IMR-90 (cell line): ENCODE measurements at regions not wholly inside any gene's neighbourhood (a gene's known extent, or its start where the extent isn't known, plus 50 kb on each side); places are given as distances from the start of the nearest gene placed in this dataset.

ENCODE experiments used
- ATAC-seq: fragments of 200-7000 bp; cut with Tn5 transposase; 2 replicates; pipeline ENCODE4 v1.9.1; 2020; ENCODE audit warnings: low read depth, mild to moderate bottlenecking, moderate library complexity
- BruUV-seq: library from RNA; stranded (reverse); fragments of 400-500 nt; replicated peaks from 2 replicates; lab custom pipeline; 2021; lab: Mats Ljungman, UMichigan
- CTCF ChIA-PET: fragments of 300-600 bp; formaldehyde crosslinking; extraction: SDS; loops from one replicate; lab custom pipeline; 2021; ENCODE audit warnings: antibody characterized with exemption; lab: Yijun Ruan, JAX
- POLR2A ChIA-PET: fragments of 300-600 bp; sonication (Branson Sonifier 250); formaldehyde crosslinking; loops from one replicate; lab custom pipeline; 2022; ENCODE audit warnings: antibody characterized with exemption; ENCODE audit not compliant: unreplicated experiment; lab: Charles Lee
- DNase-seq: peaks from one replicate; pipeline ENCODE4 v3.0.0; 2013
- H2AFZ ChIP-seq: replicated peaks from 2 replicates; pipeline ENCODE3; 2013; ENCODE audit warnings: low read length, mild to moderate bottlenecking; ENCODE audit not compliant: poor library complexity
- H2AK5ac ChIP-seq: 2 replicates; pipeline ENCODE4 v1.6.1; 2013; ENCODE audit warnings: low read depth, low read length, inconsistent platforms
- H2AK9ac ChIP-seq: replicated peaks from 2 replicates; pipeline ENCODE3; 2013; ENCODE audit warnings: mild to moderate bottlenecking, low read depth, low read length, moderate library complexity; ENCODE audit not compliant: poor library complexity
- H2BK120ac ChIP-seq: 2 replicates; pipeline ENCODE4 v1.6.1; 2013; ENCODE audit warnings: low read depth, low read length, inconsistent platforms
- H2BK15ac ChIP-seq: 3 replicates; pipeline ENCODE4 v1.6.1; 2013; ENCODE audit warnings: low read depth, low read length, inconsistent platforms
- H2BK20ac ChIP-seq: 2 replicates; pipeline ENCODE4 v1.6.1; 2013; ENCODE audit warnings: low read depth, mild to moderate bottlenecking, inconsistent platforms, low read length, moderate library complexity
- H2BK5ac ChIP-seq: 2 replicates; pipeline ENCODE4 v1.6.1; 2013; ENCODE audit warnings: mild to moderate bottlenecking, low read depth, low read length, inconsistent platforms; ENCODE audit not compliant: poor library complexity, severe bottlenecking
- H3K14ac ChIP-seq: replicated peaks from 2 replicates; pipeline ENCODE4 v1.6.1; 2013; ENCODE audit warnings: low read depth, low read length, inconsistent platforms
- H3K18ac ChIP-seq: 2 replicates; pipeline ENCODE4 v1.6.1; 2013; ENCODE audit warnings: low read depth, low read length, control low read depth
- H3K23ac ChIP-seq: 2 replicates; pipeline ENCODE4 v1.6.1; 2013; ENCODE audit warnings: low read depth, low read length, inconsistent platforms
- H3K27ac ChIP-seq: 2 replicates; pipeline ENCODE4 v1.5.1; 2013; ENCODE audit warnings: mild to moderate bottlenecking, control low read depth, low read length; ENCODE audit not compliant: insufficient read depth
- H3K27me3 ChIP-seq: 2 replicates; pipeline ENCODE4 v1.6.1; 2013; ENCODE audit warnings: low read length; ENCODE audit not compliant: control insufficient read depth, insufficient read depth
- H3K36me3 ChIP-seq: 2 replicates; pipeline ENCODE4 v1.6.1; 2013; ENCODE audit warnings: low read length, mixed read lengths; ENCODE audit not compliant: control insufficient read depth, insufficient read depth
- H3K4ac ChIP-seq: 2 replicates; pipeline ENCODE4 v1.6.1; 2013; ENCODE audit warnings: low read depth, low read length, inconsistent platforms
- H3K4me1 ChIP-seq: 2 replicates; pipeline ENCODE4 v1.6.1; 2013; ENCODE audit warnings: low read length, mixed read lengths; ENCODE audit not compliant: control insufficient read depth, insufficient read depth
- H3K4me2 ChIP-seq: 2 replicates; pipeline ENCODE4 v1.6.1; 2013; ENCODE audit warnings: low read depth, mild to moderate bottlenecking, control low read depth, low read length, moderate library complexity
- H3K4me3 ChIP-seq: 2 replicates; pipeline ENCODE4 v1.5.1; 2013; ENCODE audit warnings: low read depth, mild to moderate bottlenecking, control low read depth, low read length, moderate library complexity; ENCODE audit not compliant: insufficient read depth
- H3K56ac ChIP-seq: 2 replicates; pipeline ENCODE4 v1.6.1; 2013; ENCODE audit warnings: low read length, inconsistent platforms; ENCODE audit not compliant: insufficient read depth; ENCODE audit errors: extremely low read depth
- H3K79me1 ChIP-seq, 2 experiments: 2 replicates each; pipeline ENCODE4 v1.6.1; 2013; ENCODE audit warnings: low read length in 2 of 2, inconsistent platforms in 1 of 2, low read depth in 1 of 2
- H3K9ac ChIP-seq: 2 replicates; pipeline ENCODE4 v1.6.1; 2013; ENCODE audit warnings: low read depth, low read length, control low read depth
- H3K9me1 ChIP-seq: 2 replicates; pipeline ENCODE4 v1.6.1; 2013; ENCODE audit warnings: low read length, inconsistent platforms; ENCODE audit not compliant: insufficient read depth
- H3K9me3 ChIP-seq: 2 replicates; pipeline ENCODE4 v1.6.1; 2013; ENCODE audit warnings: low read length; ENCODE audit not compliant: control insufficient read depth, insufficient read depth
- H4K20me1 ChIP-seq: 2 replicates; pipeline ENCODE4 v1.6.1; 2013; ENCODE audit warnings: low read length, inconsistent platforms; ENCODE audit not compliant: insufficient read depth
- H4K5ac ChIP-seq: 2 replicates; pipeline ENCODE4 v1.6.1; 2013; ENCODE audit warnings: mild to moderate bottlenecking, low read depth, low read length, control low read depth
- H4K8ac ChIP-seq, 2 experiments: 2 replicates each; pipeline ENCODE4 v1.6.1; 2013; ENCODE audit warnings: low read depth in 2 of 2, low read length in 2 of 2, control low read depth in 1 of 2, inconsistent platforms in 1 of 2
- H4K91ac ChIP-seq: 2 replicates; pipeline ENCODE4 v1.6.1; 2013; ENCODE audit warnings: low read depth, low read length, inconsistent platforms; ENCODE audit not compliant: insufficient read depth
- CEBPB ChIP-seq: IDR thresholded peaks from 2 replicates; pipeline ENCODE4 v1.6.1; 2012; ENCODE audit warnings: low read depth, low read length, improper control_type of control experiment
- CTCF ChIP-seq: conservative IDR thresholded peaks from 2 replicates; pipeline ENCODE4 v1.5.1; 2012; ENCODE audit warnings: mild to moderate bottlenecking, low read depth, low read length, improper control_type of control experiment
- ELK1 ChIP-seq: fragments of 150-350 bp; IDR thresholded peaks from 2 replicates; pipeline ENCODE4 v1.6.1; 2016; ENCODE audit warnings: low read depth, mild to moderate bottlenecking, low read length, moderate library complexity, borderline replicate concordance
- FOS ChIP-seq: fragments of 150-350 bp; IDR thresholded peaks from 2 replicates; pipeline ENCODE4 v1.6.1; 2016; ENCODE audit warnings: low read depth, low read length
- RAD21 ChIP-seq: IDR thresholded peaks from 2 replicates; pipeline ENCODE4 v1.6.1; 2012; ENCODE audit warnings: low read length, improper control_type of control experiment
- RFX5 ChIP-seq: IDR thresholded peaks from 2 replicates; pipeline ENCODE4 v1.8.0; 2012; ENCODE audit warnings: low read depth, mild to moderate bottlenecking, low read length, moderate library complexity
- SMC3 ChIP-seq: fragments of 150-350 bp; IDR thresholded peaks from 2 replicates; pipeline ENCODE4 v1.6.1; 2016; ENCODE audit warnings: low read depth, mild to moderate bottlenecking, antibody characterized with exemption, low read length, moderate library complexity
- USF2 ChIP-seq: fragments of 150-350 bp; IDR thresholded peaks from 2 replicates; pipeline ENCODE4 v1.6.1; 2017; ENCODE audit warnings: mild to moderate bottlenecking, antibody characterized with exemption, low read length, low read depth
- WGBS, 2 experiments: methylation state at CpG; one replicate each; pipeline versions ENCODE4 v1.1.5 to v1.1.7; 2013; ENCODE audit warnings: missing lambda C conversion rate in 2 of 2; ENCODE audit not compliant: insufficient read length in 1 of 2; ENCODE audit errors: extremely low coverage in 2 of 2; 5-methylcytosine and 5-hydroxymethylcytosine counted together
- dilution Hi-C: fragments of 300-500 bp; cut with HindIII; formaldehyde crosslinking; loops from one replicate; pipeline ENCODE4 v1.14.3; 2018; ENCODE audit warnings: low sequenced_read_pairs; ENCODE audit not compliant: unreplicated experiment
- in situ Hi-C: fragments of 300-500 bp; cut with MboI; formaldehyde crosslinking; loops from 3 replicates; pipeline ENCODE4 v1.14.3; 2019; ENCODE audit warnings: low sequenced_read_pairs, inconsistent platforms, mixed read lengths
- intact Hi-C: fragments of 100-400 bp; cut with micrococcal nuclease; formaldehyde crosslinking; loops from 2 replicates; pipeline ENCODE4 v1.10.0; 2022

GRCh38 chr7:86295526-86295925 is 348.2 kb upstream of the GRM3 start:
- H3K27ac ChIP-seq: no peak overlapping the region
- no peak overlapping the region for H3K14ac ChIP-seq
- H3K4me3 ChIP-seq: no peak overlapping the region
- H2AFZ ChIP-seq: no peak overlapping the region
- no CpG with 5 or more reads among the region's 2 CpGs for WGBS, 2 experiments
- no TSS peak for BruUV-seq
- no peak overlapping the region for H3K9ac ChIP-seq
- POLR2A ChIA-PET: no interaction called here
- DNase-seq: no peak
- no peak for TF ChIP-seq RFX5
- TF ChIP-seq ELK1: no peak
- TF ChIP-seq USF2: no peak
- TF ChIP-seq RAD21: no peak
- no peak for TF ChIP-seq CEBPB
- no peak for TF ChIP-seq FOS
- TF ChIP-seq CTCF: no peak
- TF ChIP-seq SMC3: no peak
- H3K27me3 ChIP-seq: no peaks in the 10 kb centered on the region
- H3K79me1 ChIP-seq: no peaks in the 10 kb centered on the region
- no peaks in the 10 kb centered on the region for H4K20me1 ChIP-seq
- no peak overlapping the region for H3K4me2 ChIP-seq
- no peak overlapping the region for H3K23ac ChIP-seq
- no peaks in the 10 kb centered on the region for H3K4me1 ChIP-seq
- CTCF ChIA-PET: no interaction called here
- H2BK120ac ChIP-seq: no peak overlapping the region
- no peak overlapping the region for H2AK5ac ChIP-seq
- H3K9me3 ChIP-seq: no peaks in the 10 kb centered on the region
- H2BK20ac ChIP-seq: no peak overlapping the region
- no peak overlapping the region for H3K18ac ChIP-seq
- in situ Hi-C loops (no loop called here), intact Hi-C loops (no loop called here), dilution Hi-C loops (no loop called here)
- H2BK5ac ChIP-seq: no peak overlapping the region
- H4K5ac ChIP-seq: no peak overlapping the region
- H4K91ac ChIP-seq: no peak overlapping the region
- H2BK15ac ChIP-seq: no peak overlapping the region
- H3K9me1 ChIP-seq: no peaks in the 10 kb centered on the region
- H4K8ac ChIP-seq: no peak overlapping the region
- no peaks in the 10 kb centered on the region for H3K36me3 ChIP-seq
- no peak overlapping the region for H3K4ac ChIP-seq
- H2AK9ac ChIP-seq: no peak overlapping the region
- H3K56ac ChIP-seq: no peak overlapping the region
- no peak for ATAC-seq
